ENCODE measurements at regions not wholly inside any gene's neighbourhood (a gene's known extent, or its start where the extent isn't known, plus 50 kb on each side); places are given as distances from the start of the nearest gene placed in this dataset.

GRCh38 chrX:25858273-25858880, 279.8 kb upstream of the MAGEB18 start:
- TF ChIP-seq POLR2A (IDR thresholded peaks at IDR 0.05) (no peak), CTCF (IDR thresholded peaks at IDR 0.05) (no peak), EP300 (IDR thresholded peaks at IDR 0.05) (no peak)

All from gastroesophageal sphincter (tissue), 3 donors.